Vagina (tissue), 2 donors: ENCODE measurements at regions not wholly inside any gene's neighbourhood (a gene's known extent, or its start where the extent isn't known, plus 50 kb on each side); places are given as distances from the start of the nearest gene placed in this dataset.

ENCODE experiments used
- POLR2A ChIP-seq, 2 donors: fragments of 450-650 bp; IDR thresholded peaks; one replicate each; pipeline ENCODE4 v1.6.1; 2017; ENCODE audit warnings: antibody characterized with exemption in 2 of 2, mild to moderate bottlenecking in 2 of 2, moderate library complexity in 2 of 2
- POLR2AphosphoS5 ChIP-seq, 2 donors: sonication (generic); formaldehyde crosslinking; IDR thresholded peaks; one replicate each; pipeline ENCODE4 v1.9.0; 2017; ENCODE audit warnings: antibody characterized with exemption in 2 of 2, mild to moderate bottlenecking in 2 of 2, low read depth in 1 of 2; ENCODE audit not compliant: insufficient read depth in 1 of 2
- TF ChIP-seq, protein P1 (sequence below), 3 experiments: fragments of 450-650 bp in 2 of 3; fragments of 200-600 bp in 1 of 3; sonication (generic) in 1 of 3; IDR thresholded peaks; one replicate each; pipeline ENCODE4 v1.5.1; 2017 to 2019; ENCODE audit warnings: antibody characterized with exemption in 3 of 3, mild to moderate bottlenecking in 2 of 3, moderate library complexity in 2 of 3

DNA sequence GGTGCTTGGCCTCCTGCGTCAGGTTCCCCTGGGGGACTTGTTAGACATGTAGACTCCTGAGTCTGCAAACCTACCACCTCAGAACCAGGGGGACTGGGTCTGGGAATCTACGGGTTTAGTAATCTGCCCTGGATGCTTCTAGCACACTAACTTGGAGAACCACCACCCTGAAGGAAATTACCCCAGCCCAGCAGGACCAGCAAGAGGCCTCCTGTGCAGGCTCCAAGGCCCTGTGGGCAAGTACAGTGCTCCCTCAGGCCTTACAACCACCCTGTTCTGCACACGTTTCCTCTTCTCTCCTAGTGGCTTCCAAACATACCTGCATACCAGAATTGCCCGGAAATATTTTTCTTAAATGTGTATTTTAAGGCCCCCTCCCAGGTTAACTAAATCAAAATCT, 423.0 kb downstream of the FUT8 start:
- TF ChIP-seq, protein P1, sequence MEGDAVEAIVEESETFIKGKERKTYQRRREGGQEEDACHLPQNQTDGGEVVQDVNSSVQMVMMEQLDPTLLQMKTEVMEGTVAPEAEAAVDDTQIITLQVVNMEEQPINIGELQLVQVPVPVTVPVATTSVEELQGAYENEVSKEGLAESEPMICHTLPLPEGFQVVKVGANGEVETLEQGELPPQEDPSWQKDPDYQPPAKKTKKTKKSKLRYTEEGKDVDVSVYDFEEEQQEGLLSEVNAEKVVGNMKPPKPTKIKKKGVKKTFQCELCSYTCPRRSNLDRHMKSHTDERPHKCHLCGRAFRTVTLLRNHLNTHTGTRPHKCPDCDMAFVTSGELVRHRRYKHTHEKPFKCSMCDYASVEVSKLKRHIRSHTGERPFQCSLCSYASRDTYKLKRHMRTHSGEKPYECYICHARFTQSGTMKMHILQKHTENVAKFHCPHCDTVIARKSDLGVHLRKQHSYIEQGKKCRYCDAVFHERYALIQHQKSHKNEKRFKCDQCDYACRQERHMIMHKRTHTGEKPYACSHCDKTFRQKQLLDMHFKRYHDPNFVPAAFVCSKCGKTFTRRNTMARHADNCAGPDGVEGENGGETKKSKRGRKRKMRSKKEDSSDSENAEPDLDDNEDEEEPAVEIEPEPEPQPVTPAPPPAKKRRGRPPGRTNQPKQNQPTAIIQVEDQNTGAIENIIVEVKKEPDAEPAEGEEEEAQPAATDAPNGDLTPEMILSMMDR (IDR thresholded peaks at IDR 0.05): no peak
- TF ChIP-seq POLR2A (IDR thresholded peaks at IDR 0.05) (no peak), POLR2AphosphoS5 (IDR thresholded peaks at IDR 0.05; ENCODE audit: insufficient read depth in 1 of 2, low read depth in 1 of 2) (no peak)
